ENCODE measurements at regions not wholly inside any gene's neighbourhood (a gene's known extent, or its start where the extent isn't known, plus 50 kb on each side); places are given as distances from the start of the nearest gene placed in this dataset.

- Mint-ChIP-seq H3K4me1 (no peaks in the 10 kb centered on the region), H3K9me3 (no peaks in the 10 kb centered on the region), H3K27ac (no peak overlapping the region), H3K4me3 (no peak overlapping the region), H3K27me3 (ENCODE audit: low read depth) (no peaks in the 10 kb centered on the region), H3K36me3 (ENCODE audit: low read depth) (no peaks in the 10 kb centered on the region)
- no peak for TF ChIP-seq CTCF (IDR thresholded peaks at IDR 0.05; ENCODE audit: unreplicated experiment in 3 of 3)
Observed at GRCh38 chr1:76713535-76713934, 153.7 kb upstream of the ST6GALNAC5 start.

DNA sequence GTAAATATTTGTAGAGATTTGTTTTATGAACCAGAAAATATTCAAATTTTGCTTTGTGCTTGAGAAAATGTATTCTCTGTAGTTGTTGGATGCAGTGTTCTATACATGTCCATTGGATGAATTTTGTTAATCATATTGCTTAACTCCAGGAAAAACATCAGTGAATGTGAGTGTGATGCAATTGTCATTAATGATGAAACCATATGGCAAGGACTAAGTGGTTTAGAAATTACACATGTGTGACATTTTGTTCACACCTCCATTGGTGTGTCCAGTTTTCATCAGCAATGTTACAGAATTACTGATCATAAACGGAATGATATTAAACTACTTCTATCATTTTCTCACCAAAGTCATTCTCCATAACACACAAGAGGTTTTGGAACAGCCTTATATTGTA lies 151.8 kb upstream of the ST6GALNAC5 start:
- no peak for TF ChIP-seq CTCF (IDR thresholded peaks at IDR 0.05; ENCODE audit: unreplicated experiment in 3 of 3)
- H3K9me3 Mint-ChIP-seq, result no peaks in the 10 kb centered on the region
- H3K27ac Mint-ChIP-seq, result no peak overlapping the region
- H3K27me3 Mint-ChIP-seq (ENCODE audit: low read depth), result no peaks in the 10 kb centered on the region
- no peaks in the 10 kb centered on the region for H3K36me3 Mint-ChIP-seq (ENCODE audit: low read depth)
- no peaks in the 10 kb centered on the region for H3K4me1 Mint-ChIP-seq
- no peak overlapping the region for H3K4me3 Mint-ChIP-seq

GRCh38 chr1:76723949-76724348 lies 143.3 kb upstream of the ST6GALNAC5 start:
- Mint-ChIP-seq H3K27me3 (ENCODE audit: low read depth) (no peaks in the 10 kb centered on the region), H3K27ac (no peak overlapping the region), H3K36me3 (ENCODE audit: low read depth) (no peaks in the 10 kb centered on the region), H3K4me1 (no peaks in the 10 kb centered on the region), H3K9me3 (no peaks in the 10 kb centered on the region), H3K4me3 (no peak overlapping the region)
- no peak for TF ChIP-seq CTCF (IDR thresholded peaks at IDR 0.05; ENCODE audit: unreplicated experiment in 3 of 3)

DNA sequence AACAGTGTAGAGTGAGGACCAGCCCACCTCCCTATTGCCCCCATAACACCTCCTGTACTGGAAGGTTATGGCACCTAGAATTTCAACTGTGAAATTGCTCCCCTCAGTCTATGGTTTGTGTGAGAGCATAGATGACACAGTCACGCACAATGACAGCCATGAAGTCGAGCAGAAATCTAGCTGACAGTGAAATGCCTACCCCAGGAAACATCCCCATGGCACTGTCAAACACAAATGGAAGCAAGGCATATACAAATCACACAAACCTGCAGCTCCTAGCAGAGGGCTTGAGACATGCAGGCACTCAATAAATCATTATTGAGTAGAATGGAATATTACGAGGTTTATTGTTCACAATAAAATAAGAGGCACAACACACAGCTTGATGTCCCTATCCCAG lies 142.5 kb upstream of the ST6GALNAC5 start:
- no peaks in the 10 kb centered on the region for H3K9me3 Mint-ChIP-seq
- no peaks in the 10 kb centered on the region for H3K4me1 Mint-ChIP-seq
- no peak overlapping the region for H3K4me3 Mint-ChIP-seq
- TF ChIP-seq CTCF (IDR thresholded peaks at IDR 0.05; ENCODE audit: unreplicated experiment in 3 of 3), result no peak
- H3K36me3 Mint-ChIP-seq (ENCODE audit: low read depth), result no peaks in the 10 kb centered on the region
- H3K27ac Mint-ChIP-seq, result no peak overlapping the region
- H3K27me3 Mint-ChIP-seq (ENCODE audit: low read depth), result no peaks in the 10 kb centered on the region

GRCh38 chr1:76725864-76726619 lies 141.2 kb upstream of the ST6GALNAC5 start:
- H3K36me3 Mint-ChIP-seq (ENCODE audit: low read depth), result no peaks in the 10 kb centered on the region
- no peaks in the 10 kb centered on the region for H3K27me3 Mint-ChIP-seq (ENCODE audit: low read depth)
- no peak overlapping the region for H3K27ac Mint-ChIP-seq
- H3K9me3 Mint-ChIP-seq, result no peaks in the 10 kb centered on the region
- no peak overlapping the region for H3K4me3 Mint-ChIP-seq
- H3K4me1 Mint-ChIP-seq, result no peaks in the 10 kb centered on the region
- TF ChIP-seq CTCF (IDR thresholded peaks at IDR 0.05; ENCODE audit: unreplicated experiment in 3 of 3), result no peak

DNA sequence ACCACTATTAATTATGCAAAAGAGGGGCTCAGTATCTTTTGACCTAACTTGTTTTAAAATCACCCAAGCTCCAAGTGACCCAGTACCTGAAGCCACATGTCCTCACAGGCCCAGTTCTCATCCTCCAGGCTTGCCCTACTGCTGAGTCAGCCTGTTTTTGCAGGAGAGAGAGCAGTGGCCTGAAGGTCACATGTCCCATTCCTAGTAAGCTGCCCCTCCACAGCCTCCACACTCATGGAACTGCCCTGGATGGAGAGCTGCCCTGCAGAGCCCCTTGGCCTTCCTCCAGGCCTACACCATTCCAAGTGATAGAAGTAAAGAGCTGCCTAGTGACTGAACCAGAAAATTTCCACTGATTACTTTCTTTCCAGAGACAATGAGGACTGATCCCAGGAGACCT lies 139.8 kb upstream of the ST6GALNAC5 start:
- TF ChIP-seq CTCF (IDR thresholded peaks at IDR 0.05; ENCODE audit: unreplicated experiment in 3 of 3), result no peak
- H3K36me3 Mint-ChIP-seq (ENCODE audit: low read depth), result no peaks in the 10 kb centered on the region
- no peak overlapping the region for H3K4me3 Mint-ChIP-seq
- no peaks in the 10 kb centered on the region for H3K27me3 Mint-ChIP-seq (ENCODE audit: low read depth)
- H3K4me1 Mint-ChIP-seq, result no peaks in the 10 kb centered on the region
- H3K27ac Mint-ChIP-seq, result no peak overlapping the region
- H3K9me3 Mint-ChIP-seq, result no peaks in the 10 kb centered on the region

Data from nephron (organoid).